Hematopoietic multipotent progenitor cell treated with erythropoietin and hydrocortisone succinate and interleukin-3 and kit ligand, for 8 days (in vitro differentiated cells): ENCODE measurements at regions not wholly inside any gene's neighbourhood (a gene's known extent, or its start where the extent isn't known, plus 50 kb on each side); places are given as distances from the start of the nearest gene placed in this dataset.
"Not testable (repeated sequence)": the region's sequence is repeated elsewhere in the genome, so short reads cannot be mapped to it uniquely, and the experiment has no call there.

ENCODE experiments used
- DNase-seq: peaks from one replicate; pipeline ENCODE4 v3.0.0-alpha.2; 2015

GRCh38 chr6:56739836-56740815, 97.4 kb upstream of the DST start:
- no peak for DNase-seq

- DNase-seq, result no peak
Observed at GRCh38 chr6:56736804-56737203, 94.1 kb upstream of the DST start.

GRCh38 chr6:56734335-56734734, 91.6 kb upstream of the DST start:
- DNase-seq, result no peak

- DNase-seq, result no peak
Observed at GRCh38 chr6:56733211-56733697, 90.6 kb upstream of the DST start.

- no peak for DNase-seq
Observed at GRCh38 chr6:56732517-56732916, 89.8 kb upstream of the DST start.

GRCh38 chr6:56730663-56731529, 88.2 kb upstream of the DST start:
- no peak for DNase-seq

- DNase-seq, result no peak
Observed at GRCh38 chr6:56729719-56730118, 87.0 kb upstream of the DST start.

GRCh38 chr6:56729166-56729565, 86.5 kb upstream of the DST start:
- not testable (repeated sequence) for DNase-seq

- DNase-seq, result no peak
Observed at GRCh38 chr6:56727097-56727850, 84.6 kb upstream of the DST start.

GRCh38 chr6:56725254-56725653, 82.6 kb upstream of the DST start:
- DNase-seq, result no peak

GRCh38 chr6:56724455-56724854, 81.8 kb upstream of the DST start:
- no peak for DNase-seq

GRCh38 chr6:56720882-56721281, 78.2 kb upstream of the DST start:
- DNase-seq, result no peak

- DNase-seq, result not testable (repeated sequence)
Observed at GRCh38 chr6:56720202-56720601, 77.5 kb upstream of the DST start.

- DNase-seq, result not testable (repeated sequence)
Observed at GRCh38 chr6:56719315-56720058, 76.8 kb upstream of the DST start.

GRCh38 chr6:56718236-56718635, 75.5 kb upstream of the DST start:
- DNase-seq, result no peak

GRCh38 chr6:56716229-56716628, 73.5 kb upstream of the DST start:
- no peak for DNase-seq

GRCh38 chr6:56715741-56716140, 73.1 kb upstream of the DST start:
- DNase-seq, result no peak

- no peak for DNase-seq
Observed at GRCh38 chr6:56714982-56715456, 72.3 kb upstream of the DST start.

- no peak for DNase-seq
Observed at GRCh38 chr6:56714273-56714672, 71.6 kb upstream of the DST start.

- no peak for DNase-seq
Observed at GRCh38 chr6:56713254-56713672, 70.6 kb upstream of the DST start.

- no peak for DNase-seq
Observed at GRCh38 chr6:56710967-56711366, 68.3 kb upstream of the DST start.

- DNase-seq, result no peak
Observed at GRCh38 chr6:56709650-56710049, 67.0 kb upstream of the DST start.
